ENCODE measurements at regions not wholly inside any gene's neighbourhood (a gene's known extent, or its start where the extent isn't known, plus 50 kb on each side); places are given as distances from the start of the nearest gene placed in this dataset.

DNA sequence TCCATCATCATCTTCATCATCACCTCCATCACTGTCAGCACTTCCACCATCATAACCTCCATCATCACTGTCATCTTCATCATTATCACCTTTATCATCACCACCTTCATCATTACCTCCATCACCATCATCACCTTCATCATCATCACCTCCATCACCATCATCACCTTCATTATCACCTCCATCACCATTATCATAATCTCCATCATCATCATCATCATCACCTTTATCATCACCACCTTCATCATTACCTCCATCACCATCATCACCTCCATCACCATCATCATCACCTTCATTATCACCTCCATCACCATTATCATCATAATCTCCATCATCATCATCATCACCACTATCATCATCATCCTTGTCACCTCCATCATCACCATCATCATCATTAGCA is 309.7 kb downstream of the HAPSTR1 start:
- CTCF ChIA-PET: no interaction called here
- H3K4me3 ChIP-seq (ENCODE audit: low read depth, low read length, poor library complexity, severe bottlenecking): no peak overlapping the region
- intact Hi-C loops (cut with micrococcal nuclease; ENCODE audit: unreplicated experiment): no loop called here
- BruUV-seq (replicated peaks): no TSS peak
- no peak for DNase-seq (ENCODE audit: low spot score)
- no peak overlapping the region for H3K27ac ChIP-seq (ENCODE audit: low read depth, low read length, poor library complexity, severe bottlenecking)
- H3K4me1 ChIP-seq (ENCODE audit: insufficient read depth, low read length, poor library complexity, severe bottlenecking): no peaks in the 10 kb centered on the region
- H3K9me3 ChIP-seq (ENCODE audit: low read depth, low read length, poor library complexity, severe bottlenecking): no peaks in the 10 kb centered on the region
- no peak for TF ChIP-seq EZH2 (IDR thresholded peaks at IDR 0.05; ENCODE audit: borderline replicate concordance, low read depth, low read length, poor library complexity, severe bottlenecking)
- TF ChIP-seq, protein P1, sequence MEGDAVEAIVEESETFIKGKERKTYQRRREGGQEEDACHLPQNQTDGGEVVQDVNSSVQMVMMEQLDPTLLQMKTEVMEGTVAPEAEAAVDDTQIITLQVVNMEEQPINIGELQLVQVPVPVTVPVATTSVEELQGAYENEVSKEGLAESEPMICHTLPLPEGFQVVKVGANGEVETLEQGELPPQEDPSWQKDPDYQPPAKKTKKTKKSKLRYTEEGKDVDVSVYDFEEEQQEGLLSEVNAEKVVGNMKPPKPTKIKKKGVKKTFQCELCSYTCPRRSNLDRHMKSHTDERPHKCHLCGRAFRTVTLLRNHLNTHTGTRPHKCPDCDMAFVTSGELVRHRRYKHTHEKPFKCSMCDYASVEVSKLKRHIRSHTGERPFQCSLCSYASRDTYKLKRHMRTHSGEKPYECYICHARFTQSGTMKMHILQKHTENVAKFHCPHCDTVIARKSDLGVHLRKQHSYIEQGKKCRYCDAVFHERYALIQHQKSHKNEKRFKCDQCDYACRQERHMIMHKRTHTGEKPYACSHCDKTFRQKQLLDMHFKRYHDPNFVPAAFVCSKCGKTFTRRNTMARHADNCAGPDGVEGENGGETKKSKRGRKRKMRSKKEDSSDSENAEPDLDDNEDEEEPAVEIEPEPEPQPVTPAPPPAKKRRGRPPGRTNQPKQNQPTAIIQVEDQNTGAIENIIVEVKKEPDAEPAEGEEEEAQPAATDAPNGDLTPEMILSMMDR (conservative IDR thresholded peaks at IDR 0.05; ENCODE audit: low read depth, low read length): no peak
- no peaks in the 10 kb centered on the region for H3K27me3 ChIP-seq (replicated peaks; ENCODE audit: insufficient read depth, low read depth, low read length, poor library complexity)
- H3K36me3 ChIP-seq (ENCODE audit: insufficient read depth, low read length, poor library complexity, severe bottlenecking): no peaks in the 10 kb centered on the region
- POLR2A ChIA-PET (ENCODE audit: low non-redundant PET): no interaction called here

DNA sequence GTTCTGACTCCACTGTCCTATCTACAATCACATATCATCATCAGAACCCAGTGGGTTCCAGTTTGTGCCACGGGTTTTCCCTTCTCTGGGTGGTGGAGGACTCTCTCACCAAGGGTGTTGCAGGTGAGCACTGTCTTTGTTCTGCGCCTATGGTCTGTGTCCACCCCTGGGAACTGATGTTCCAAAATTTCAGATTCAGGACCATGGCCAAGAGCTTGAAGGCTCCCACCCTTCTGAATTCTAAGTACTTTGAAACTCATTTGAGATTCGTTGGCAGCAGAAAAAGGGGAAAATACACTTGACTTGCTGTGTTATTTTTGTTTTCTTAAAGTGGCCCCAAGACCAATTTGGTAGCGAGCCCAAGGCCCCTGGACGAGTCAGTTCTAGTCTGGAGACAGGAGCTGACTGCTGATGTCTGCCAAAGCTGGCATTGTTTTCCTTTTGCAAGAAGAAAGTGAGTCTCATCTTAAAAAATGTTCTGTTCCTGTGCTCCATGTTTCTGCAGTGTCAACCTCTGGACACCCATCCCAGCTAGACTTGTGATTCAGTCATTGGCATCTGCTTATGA is 310.9 kb downstream of the HAPSTR1 start:
- no peaks in the 10 kb centered on the region for H3K4me1 ChIP-seq (ENCODE audit: insufficient read depth, low read length, poor library complexity, severe bottlenecking)
- no peak overlapping the region for H3K4me3 ChIP-seq (ENCODE audit: low read depth, low read length, poor library complexity, severe bottlenecking)
- no TSS peak for BruUV-seq (replicated peaks)
- no peak for TF ChIP-seq EZH2 (IDR thresholded peaks at IDR 0.05; ENCODE audit: borderline replicate concordance, low read depth, low read length, poor library complexity, severe bottlenecking)
- TF ChIP-seq, protein P1 (conservative IDR thresholded peaks at IDR 0.05; ENCODE audit: low read depth, low read length): no peak
- intact Hi-C loops (cut with micrococcal nuclease; ENCODE audit: unreplicated experiment): no loop called here
- DNase-seq (ENCODE audit: low spot score): no peak
- H3K27ac ChIP-seq (ENCODE audit: low read depth, low read length, poor library complexity, severe bottlenecking): no peak overlapping the region
- H3K36me3 ChIP-seq (ENCODE audit: insufficient read depth, low read length, poor library complexity, severe bottlenecking): no peaks in the 10 kb centered on the region
- no peaks in the 10 kb centered on the region for H3K9me3 ChIP-seq (ENCODE audit: low read depth, low read length, poor library complexity, severe bottlenecking)
- CTCF ChIA-PET: interaction anchor here (0.6 kb wide), 1 partner anchor 49 kb away, joined by 3 read pairs; no protein-coding TSS in a partner anchor
- POLR2A ChIA-PET (ENCODE audit: low non-redundant PET): no interaction called here
- H3K27me3 ChIP-seq (replicated peaks; ENCODE audit: insufficient read depth, low read depth, low read length, poor library complexity): no peaks in the 10 kb centered on the region

DNA sequence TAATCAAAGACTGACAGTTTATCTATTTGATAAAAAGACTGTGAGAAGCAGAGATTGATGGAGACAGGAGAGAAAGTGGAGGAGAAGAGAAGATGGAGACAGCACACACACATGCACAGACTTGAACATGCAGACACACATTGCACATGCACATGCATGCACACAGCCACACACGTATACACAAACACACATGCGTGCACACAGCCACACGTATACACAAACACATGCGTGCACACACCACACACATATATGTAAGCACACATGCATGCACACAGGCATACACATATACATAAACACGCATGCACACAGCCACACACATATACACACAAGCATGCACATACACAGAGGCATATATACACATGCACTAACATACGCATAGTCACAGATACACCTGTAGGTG is 313.4 kb downstream of the HAPSTR1 start:
- H3K4me3 ChIP-seq (ENCODE audit: low read depth, low read length, poor library complexity, severe bottlenecking): no peak overlapping the region
- no peaks in the 10 kb centered on the region for H3K9me3 ChIP-seq (ENCODE audit: low read depth, low read length, poor library complexity, severe bottlenecking)
- peaks cover 9% of the 10 kb centered on the region for H3K27me3 ChIP-seq (replicated peaks; ENCODE audit: insufficient read depth, low read depth, low read length, poor library complexity)
- TF ChIP-seq EZH2 (IDR thresholded peaks at IDR 0.05; ENCODE audit: borderline replicate concordance, low read depth, low read length, poor library complexity, severe bottlenecking): no peak
- no peak for DNase-seq (ENCODE audit: low spot score)
- no peaks in the 10 kb centered on the region for H3K36me3 ChIP-seq (ENCODE audit: insufficient read depth, low read length, poor library complexity, severe bottlenecking)
- ChIA-PET CTCF (no interaction called here), POLR2A (ENCODE audit: low non-redundant PET) (no interaction called here)
- no peak overlapping the region for H3K27ac ChIP-seq (ENCODE audit: low read depth, low read length, poor library complexity, severe bottlenecking)
- no peaks in the 10 kb centered on the region for H3K4me1 ChIP-seq (ENCODE audit: insufficient read depth, low read length, poor library complexity, severe bottlenecking)
- BruUV-seq (replicated peaks): no TSS peak
- intact Hi-C loops (cut with micrococcal nuclease; ENCODE audit: unreplicated experiment): no loop called here

DNA sequence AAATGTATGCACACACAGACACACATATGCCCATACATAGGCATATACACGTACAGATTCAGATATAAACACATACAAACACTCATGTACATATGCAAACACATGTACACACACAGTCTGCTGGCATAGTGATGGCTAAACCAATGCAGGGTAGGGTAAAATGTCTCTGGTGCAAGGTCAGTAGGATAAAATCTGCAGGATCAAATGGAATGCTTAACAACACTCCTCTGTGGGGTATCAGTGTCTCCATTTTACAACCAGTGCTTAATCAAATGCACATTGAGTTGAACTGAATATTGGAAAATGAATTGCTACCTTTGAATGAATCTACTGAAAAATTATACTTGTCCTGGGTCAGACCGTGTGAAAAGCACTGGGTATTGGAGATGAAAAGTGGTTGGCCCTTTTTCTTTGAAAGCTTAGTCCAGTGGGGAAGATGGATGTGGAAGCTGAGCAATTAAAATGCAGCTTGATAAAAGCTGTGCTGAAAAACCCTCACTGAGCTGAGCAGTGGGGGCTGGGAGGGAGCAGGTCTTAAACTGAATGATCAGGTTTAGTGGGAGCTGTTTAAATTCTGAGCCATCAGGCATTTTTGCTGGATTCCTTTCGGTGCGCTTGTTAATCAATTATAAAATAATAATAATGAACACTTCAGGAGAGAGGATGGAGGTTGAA is 314.7 kb downstream of the HAPSTR1 start:
- POLR2A ChIA-PET (ENCODE audit: low non-redundant PET): no interaction called here
- CTCF ChIA-PET: no interaction called here
- TF ChIP-seq EZH2 (IDR thresholded peaks at IDR 0.05; ENCODE audit: borderline replicate concordance, low read depth, low read length, poor library complexity, severe bottlenecking): no peak
- TF ChIP-seq, protein P1 (conservative IDR thresholded peaks at IDR 0.05; ENCODE audit: low read depth, low read length): no peak

More for the DNA sequence above, 314.7 kb downstream of the HAPSTR1 start:
- DNase-seq (ENCODE audit: low spot score): no peak
- no peak overlapping the region for H3K27ac ChIP-seq (ENCODE audit: low read depth, low read length, poor library complexity, severe bottlenecking)
- no peak overlapping the region for H3K4me3 ChIP-seq (ENCODE audit: low read depth, low read length, poor library complexity, severe bottlenecking)
- no peaks in the 10 kb centered on the region for H3K36me3 ChIP-seq (ENCODE audit: insufficient read depth, low read length, poor library complexity, severe bottlenecking)
- no TSS peak for BruUV-seq (replicated peaks)
- H3K27me3 ChIP-seq (replicated peaks; ENCODE audit: insufficient read depth, low read depth, low read length, poor library complexity): peaks cover 9% of the 10 kb centered on the region
- no peaks in the 10 kb centered on the region for H3K9me3 ChIP-seq (ENCODE audit: low read depth, low read length, poor library complexity, severe bottlenecking)
- intact Hi-C loops (cut with micrococcal nuclease; ENCODE audit: unreplicated experiment): no loop called here
- no peaks in the 10 kb centered on the region for H3K4me1 ChIP-seq (ENCODE audit: insufficient read depth, low read length, poor library complexity, severe bottlenecking)
